Keratinocyte (primary cell): ENCODE measurements at regions not wholly inside any gene's neighbourhood (a gene's known extent, or its start where the extent isn't known, plus 50 kb on each side); places are given as distances from the start of the nearest gene placed in this dataset.

Experiments used
- DNase-seq: peaks from one replicate; pipeline ENCODE4 v3.0.0-alpha.2; 2011; ENCODE audit warnings: low read depth, missing footprints, low spot score
- FAIRE-seq: peaks from 2 replicates; lab custom pipeline; 2011; peaks lifted over from hg19 to GRCh38; lab: Jason Lieb, UNC
- H2AFZ ChIP-seq: 2 replicates; pipeline ENCODE4 v1.6.0; 2012; ENCODE audit warnings: low read length, control low read depth, inconsistent platforms; ENCODE audit not compliant: control insufficient read depth
- H3K27ac ChIP-seq: 2 replicates; pipeline ENCODE4 v1.5.1; 2011; ENCODE audit warnings: low read length; ENCODE audit not compliant: control insufficient read depth, insufficient read depth
- H3K27me3 ChIP-seq: 3 replicates; pipeline ENCODE4 v1.6.0; 2011; ENCODE audit warnings: low read length; ENCODE audit not compliant: control insufficient read depth, insufficient read depth; ENCODE audit errors: extremely low read depth
- H3K36me3 ChIP-seq, 2 experiments: 2 replicates in 1 of 2; 3 replicates in 1 of 2; pipeline ENCODE4 v1.5.1; 2011; ENCODE audit warnings: low read length in 2 of 2, mild to moderate bottlenecking in 1 of 2; ENCODE audit not compliant: control insufficient read depth in 2 of 2, insufficient read depth in 2 of 2; ENCODE audit errors: extremely low read depth in 1 of 2
- H3K4me1 ChIP-seq: 3 replicates; pipeline ENCODE4 v1.5.1; 2011; ENCODE audit warnings: low read length; ENCODE audit not compliant: control insufficient read depth, insufficient read depth; ENCODE audit errors: extremely low read depth
- H3K4me2 ChIP-seq: 3 replicates; pipeline ENCODE4 v1.6.0; 2011; ENCODE audit warnings: low read depth, low read length; ENCODE audit not compliant: control insufficient read depth, insufficient read depth; ENCODE audit errors: extremely low read depth
- H3K4me3 ChIP-seq, 3 experiments: fragments of 200-600 bp in 1 of 3; sonication (generic) in 1 of 3; 2 replicates in 2 of 3; 3 replicates in 1 of 3; pipeline ENCODE4 v1.5.1; 2011 to 2016; ENCODE audit warnings: low read length in 3 of 3, mild to moderate bottlenecking in 3 of 3, control low read depth in 2 of 3, inconsistent platforms in 1 of 3, low read depth in 1 of 3, mixed read lengths in 1 of 3, mixed run types in 1 of 3, moderate library complexity in 1 of 3; ENCODE audit not compliant: control insufficient read depth in 2 of 3, insufficient read depth in 2 of 3; ENCODE audit errors: extremely low read depth in 1 of 3
- H3K79me2 ChIP-seq: 2 replicates; pipeline ENCODE4 v1.6.0; 2012; ENCODE audit warnings: low read length; ENCODE audit not compliant: control insufficient read depth, insufficient read depth
- H3K9ac ChIP-seq: 3 replicates; pipeline ENCODE4 v1.6.0; 2011; ENCODE audit warnings: low read length; ENCODE audit not compliant: control insufficient read depth, insufficient read depth; ENCODE audit errors: extremely low read depth
- H3K9me1 ChIP-seq: 3 replicates; pipeline ENCODE4 v1.6.0; 2011; ENCODE audit warnings: low read length; ENCODE audit not compliant: control insufficient read depth, insufficient read depth; ENCODE audit errors: extremely low read depth
- H3K9me3 ChIP-seq: 2 replicates; pipeline ENCODE4 v1.5.1; 2012; ENCODE audit warnings: low read depth, low read length; ENCODE audit not compliant: control insufficient read depth
- H4K20me1 ChIP-seq: 3 replicates; pipeline ENCODE4 v1.6.0; 2011; ENCODE audit warnings: low read length; ENCODE audit not compliant: control insufficient read depth, insufficient read depth; ENCODE audit errors: extremely low read depth
- EZH2 ChIP-seq: IDR thresholded peaks from one replicate; pipeline ENCODE4 v1.6.1; 2012; ENCODE audit warnings: inconsistent platforms, mild to moderate bottlenecking, low read length, moderate library complexity
- dilution Hi-C: fragments of 300-500 bp; cut with MboI; formaldehyde crosslinking; loops from one replicate; pipeline ENCODE4 v1.7.0; 2020; ENCODE audit warnings: low sequenced_read_pairs; ENCODE audit not compliant: extremely low pct_ligation_motif_present
- TF ChIP-seq, protein P1 (sequence below), 3 experiments: IDR thresholded peaks in 1 of 3; conservative IDR thresholded peaks in 1 of 3; optimal IDR thresholded peaks in 1 of 3; 2 replicates in 2 of 3; 3 replicates in 1 of 3; pipeline versions ENCODE3 to v1.5.1; 2011; ENCODE audit warnings: low read length in 3 of 3, mild to moderate bottlenecking in 3 of 3, moderate library complexity in 2 of 3, control low read depth in 1 of 3, inconsistent platforms in 1 of 3; ENCODE audit not compliant: insufficient read depth in 2 of 3; ENCODE audit errors: extremely low read depth in 1 of 3

DNA sequence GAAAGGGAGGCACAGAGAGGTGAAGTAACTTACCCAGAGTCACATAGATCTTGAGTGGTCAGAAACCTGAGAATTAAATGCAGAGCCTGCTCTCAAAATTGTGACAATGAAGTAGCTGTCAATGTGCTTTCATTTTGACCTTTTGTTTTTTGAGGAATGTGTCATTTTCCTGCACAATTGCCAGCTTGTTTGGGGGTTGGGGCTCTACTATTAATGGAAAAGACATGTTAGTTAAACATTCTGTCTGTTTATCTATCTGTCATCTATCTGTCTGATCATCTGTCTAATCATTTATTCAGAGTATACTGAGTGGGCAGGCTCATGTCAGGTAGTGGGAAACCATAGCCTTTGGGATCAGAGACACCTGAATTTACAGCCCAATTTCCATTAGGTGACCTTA is 428.4 kb downstream of the TSN start:
- H3K4me3 ChIP-seq, result no peak overlapping the region
- no peaks in the 10 kb centered on the region for H3K4me1 ChIP-seq
- no peak overlapping the region for H3K4me2 ChIP-seq
- no peak for TF ChIP-seq EZH2
- TF ChIP-seq, protein P1, sequence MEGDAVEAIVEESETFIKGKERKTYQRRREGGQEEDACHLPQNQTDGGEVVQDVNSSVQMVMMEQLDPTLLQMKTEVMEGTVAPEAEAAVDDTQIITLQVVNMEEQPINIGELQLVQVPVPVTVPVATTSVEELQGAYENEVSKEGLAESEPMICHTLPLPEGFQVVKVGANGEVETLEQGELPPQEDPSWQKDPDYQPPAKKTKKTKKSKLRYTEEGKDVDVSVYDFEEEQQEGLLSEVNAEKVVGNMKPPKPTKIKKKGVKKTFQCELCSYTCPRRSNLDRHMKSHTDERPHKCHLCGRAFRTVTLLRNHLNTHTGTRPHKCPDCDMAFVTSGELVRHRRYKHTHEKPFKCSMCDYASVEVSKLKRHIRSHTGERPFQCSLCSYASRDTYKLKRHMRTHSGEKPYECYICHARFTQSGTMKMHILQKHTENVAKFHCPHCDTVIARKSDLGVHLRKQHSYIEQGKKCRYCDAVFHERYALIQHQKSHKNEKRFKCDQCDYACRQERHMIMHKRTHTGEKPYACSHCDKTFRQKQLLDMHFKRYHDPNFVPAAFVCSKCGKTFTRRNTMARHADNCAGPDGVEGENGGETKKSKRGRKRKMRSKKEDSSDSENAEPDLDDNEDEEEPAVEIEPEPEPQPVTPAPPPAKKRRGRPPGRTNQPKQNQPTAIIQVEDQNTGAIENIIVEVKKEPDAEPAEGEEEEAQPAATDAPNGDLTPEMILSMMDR (optimal IDR thresholded peaks at IDR 0.05 in 1 of 3, IDR thresholded peaks at IDR 0.05 in 1 of 3, conservative IDR thresholded peaks at IDR 0.05 in 1 of 3; ENCODE audit: extremely low read depth in 1 of 3, insufficient read depth in 2 of 3, low read length in 3 of 3), result no peak
- DNase-seq (no peak), FAIRE-seq (no peak)
- no peak overlapping the region for H3K9ac ChIP-seq
- H3K9me1 ChIP-seq, result no peaks in the 10 kb centered on the region
- no peaks in the 10 kb centered on the region for H4K20me1 ChIP-seq
- dilution Hi-C loops, result no loop called here
- H3K27me3 ChIP-seq, result no peaks in the 10 kb centered on the region
- H2AFZ ChIP-seq, result no peak overlapping the region
- H3K9me3 ChIP-seq, result no peaks in the 10 kb centered on the region
- no peak overlapping the region for H3K27ac ChIP-seq
- no peaks in the 10 kb centered on the region for H3K36me3 ChIP-seq
- H3K79me2 ChIP-seq, result no peaks in the 10 kb centered on the region

DNA sequence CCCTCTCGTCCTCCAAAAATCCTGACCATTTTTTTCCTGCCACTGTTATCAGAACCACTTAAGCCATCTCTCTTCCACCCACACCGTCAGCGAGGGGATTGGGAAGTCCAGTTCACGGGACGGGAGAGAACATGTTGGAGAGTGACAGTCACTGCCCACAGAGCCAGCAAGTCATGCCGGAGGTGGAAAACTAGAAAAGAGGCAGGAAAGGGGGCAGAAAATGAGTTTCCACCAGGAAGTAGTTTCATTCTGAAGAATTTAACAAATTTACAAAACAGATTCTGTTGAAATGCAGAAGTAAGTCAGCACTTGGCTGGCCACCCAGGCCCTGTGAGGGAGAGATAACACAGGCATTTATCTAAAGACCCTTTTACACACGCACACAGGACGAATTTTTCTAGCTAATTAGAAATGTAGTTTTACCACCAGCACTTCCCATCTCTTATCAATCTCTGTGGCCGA is 431.3 kb downstream of the TSN start:
- Histone ChIP-seq H3K27me3 (no peaks in the 10 kb centered on the region), H3K27ac (no peak overlapping the region), H3K4me3 (no peak overlapping the region), H3K4me1 (no peaks in the 10 kb centered on the region), H3K9ac (no peak overlapping the region), H3K9me3 (no peaks in the 10 kb centered on the region), H3K4me2 (no peak overlapping the region), H3K79me2 (no peaks in the 10 kb centered on the region), H4K20me1 (no peaks in the 10 kb centered on the region), H3K36me3 (no peaks in the 10 kb centered on the region), H2AFZ (no peak overlapping the region), H3K9me1 (no peaks in the 10 kb centered on the region)
- TF ChIP-seq, protein P1 (optimal IDR thresholded peaks at IDR 0.05 in 1 of 3, IDR thresholded peaks at IDR 0.05 in 1 of 3, conservative IDR thresholded peaks at IDR 0.05 in 1 of 3; ENCODE audit: extremely low read depth in 1 of 3, insufficient read depth in 2 of 3, low read length in 3 of 3), result no peak
- TF ChIP-seq EZH2, result no peak
- FAIRE-seq, result no peak
- dilution Hi-C loops, result no loop called here
- no peak for DNase-seq
